ENCODE measurements at regions not wholly inside any gene's neighbourhood (a gene's known extent, or its start where the extent isn't known, plus 50 kb on each side); places are given as distances from the start of the nearest gene placed in this dataset.

- Histone ChIP-seq H3K4me2 (ENCODE audit: low read length) (no peak overlapping the region), H3K27me3 (ENCODE audit: insufficient read depth, low read length) (no peaks in the 10 kb centered on the region), H3K9me2 (ENCODE audit: insufficient read depth) (no peaks in the 10 kb centered on the region; the same call in 1 of the 2 replicates), H3K4me1 (ENCODE audit: control insufficient read depth in 1 of 2, insufficient read depth in 2 of 2, low read length in 2 of 2) (peaks cover 0 to 6% of the 10 kb centered on the region in 2 experiments; a peak in 1 of 4 replicates), H4K20me1 (ENCODE audit: insufficient read depth) (no peaks in the 10 kb centered on the region), H3K27ac (ENCODE audit: low read depth, low read length) (no peak overlapping the region), H3K9me3 (ENCODE audit: control insufficient read depth in 1 of 2, insufficient read depth in 1 of 2, low read depth in 1 of 2, low read length in 2 of 2) (no peaks in the 10 kb centered on the region), H3K79me2 (ENCODE audit: insufficient read depth, low read length) (no peaks in the 10 kb centered on the region), H2AFZ (ENCODE audit: low read depth, low read length, poor library complexity, severe bottlenecking) (no peak overlapping the region), H3K4me3 (replicated peaks in 1 of 2; ENCODE audit: low read depth in 1 of 2, low read length in 2 of 2) (no peak overlapping the region), H3K36me3 (ENCODE audit: control insufficient read depth in 1 of 2, insufficient read depth in 2 of 2, low read length in 2 of 2) (no peaks in the 10 kb centered on the region), H3K9ac (ENCODE audit: low read length) (no peak overlapping the region)
- DNase-seq (ENCODE audit: low read depth, low spot score) (no peak), ATAC-seq (no peak)
- intact Hi-C loops (cut with micrococcal nuclease) = no loop called here
- POLR2A ChIA-PET = no interaction called here
- TF ChIP-seq RAD21 (IDR thresholded peaks at IDR 0.05; ENCODE audit: low read depth) = no peak
- TF ChIP-seq ZFX (IDR thresholded peaks at IDR 0.05) = no peak
- TF ChIP-seq EZH2phosphoT487 (IDR thresholded peaks at IDR 0.05; ENCODE audit: borderline replicate concordance) = no peak
- no peak for TF ChIP-seq ZNF274 (IDR thresholded peaks at IDR 0.05; ENCODE audit: low read depth, low read length)
- TF ChIP-seq, protein P1, sequence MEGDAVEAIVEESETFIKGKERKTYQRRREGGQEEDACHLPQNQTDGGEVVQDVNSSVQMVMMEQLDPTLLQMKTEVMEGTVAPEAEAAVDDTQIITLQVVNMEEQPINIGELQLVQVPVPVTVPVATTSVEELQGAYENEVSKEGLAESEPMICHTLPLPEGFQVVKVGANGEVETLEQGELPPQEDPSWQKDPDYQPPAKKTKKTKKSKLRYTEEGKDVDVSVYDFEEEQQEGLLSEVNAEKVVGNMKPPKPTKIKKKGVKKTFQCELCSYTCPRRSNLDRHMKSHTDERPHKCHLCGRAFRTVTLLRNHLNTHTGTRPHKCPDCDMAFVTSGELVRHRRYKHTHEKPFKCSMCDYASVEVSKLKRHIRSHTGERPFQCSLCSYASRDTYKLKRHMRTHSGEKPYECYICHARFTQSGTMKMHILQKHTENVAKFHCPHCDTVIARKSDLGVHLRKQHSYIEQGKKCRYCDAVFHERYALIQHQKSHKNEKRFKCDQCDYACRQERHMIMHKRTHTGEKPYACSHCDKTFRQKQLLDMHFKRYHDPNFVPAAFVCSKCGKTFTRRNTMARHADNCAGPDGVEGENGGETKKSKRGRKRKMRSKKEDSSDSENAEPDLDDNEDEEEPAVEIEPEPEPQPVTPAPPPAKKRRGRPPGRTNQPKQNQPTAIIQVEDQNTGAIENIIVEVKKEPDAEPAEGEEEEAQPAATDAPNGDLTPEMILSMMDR (IDR thresholded peaks at IDR 0.05 in 2 of 3, conservative IDR thresholded peaks at IDR 0.05 in 1 of 3; ENCODE audit: borderline replicate concordance in 1 of 3, insufficient read depth in 1 of 3, low read depth in 2 of 3, low read length in 2 of 3) = no peak
- no peak for TF ChIP-seq EGR1 (IDR thresholded peaks at IDR 0.05; ENCODE audit: low read depth)
- TF ChIP-seq POLR2A (IDR thresholded peaks at IDR 0.05; ENCODE audit: borderline replicate concordance, extremely low read depth, insufficient read depth, insufficient read length) = no peak
- no peak for TF ChIP-seq SRF (IDR thresholded peaks at IDR 0.05; ENCODE audit: low read depth)
- TF ChIP-seq YY1 (IDR thresholded peaks at IDR 0.05; ENCODE audit: extremely low read depth, insufficient replicate concordance, low read depth, low read length) = no peak
- no peak for TF ChIP-seq ATF3 (IDR thresholded peaks at IDR 0.05)
- no peak for TF ChIP-seq POLR2AphosphoS5 (IDR thresholded peaks at IDR 0.05; ENCODE audit: low read depth, low read length)
- no peak for TF ChIP-seq SIN3A (IDR thresholded peaks at IDR 0.05; ENCODE audit: low read depth)
- TF ChIP-seq TCF7L2 (IDR thresholded peaks at IDR 0.05; ENCODE audit: borderline replicate concordance, extremely low read depth, insufficient read depth, insufficient read length) = no peak
- TF ChIP-seq SP1 (IDR thresholded peaks at IDR 0.05; ENCODE audit: low read depth) = no peak
- TF ChIP-seq EZH2 (IDR thresholded peaks at IDR 0.05) = no peak
- TF ChIP-seq CBX3 (IDR thresholded peaks at IDR 0.05; ENCODE audit: low read depth) = no peak
- no peak for TF ChIP-seq ELF1 (IDR thresholded peaks at IDR 0.05; ENCODE audit: borderline replicate concordance, low read depth)
- CTCF ChIA-PET = no interaction called here
- BruUV-seq (replicated peaks) = no TSS peak
- RAD21 ChIA-PET (ENCODE audit: low non-redundant PET in 1 of 2, low total read pairs in 2 of 2, uncharacterized antibody in 2 of 2, unreplicated experiment in 2 of 2) = no interaction called here
These were observed 183.2 kb downstream of the CSNK2A3 start for GRCh38 chr11:11169715-11170351.

All from HCT116 (cell line).